Fibroblast of lung (primary cell): ENCODE measurements at regions not wholly inside any gene's neighbourhood (a gene's known extent, or its start where the extent isn't known, plus 50 kb on each side); places are given as distances from the start of the nearest gene placed in this dataset.
"Not testable (repeated sequence)": the region's sequence is repeated elsewhere in the genome, so short reads cannot be mapped to it uniquely, and the experiment has no call there.

ENCODE experiments used
- CTCF ChIP-seq, 2 donors: IDR thresholded peaks in 1 of 2; conservative IDR thresholded peaks in 1 of 2; 1 replicate in 1 of 2; 2 replicates in 1 of 2; pipeline ENCODE4 v1.5.1; 2011 to 2012; ENCODE audit warnings: low read length in 2 of 2, control low read depth in 1 of 2, inconsistent platforms in 1 of 2, low read depth in 1 of 2, mild to moderate bottlenecking in 1 of 2
- EZH2 ChIP-seq: IDR thresholded peaks from 2 replicates; pipeline ENCODE4 v1.5.1; 2012; ENCODE audit warnings: low read length, control low read depth, mild to moderate bottlenecking; ENCODE audit errors: missing control alignments

DNA sequence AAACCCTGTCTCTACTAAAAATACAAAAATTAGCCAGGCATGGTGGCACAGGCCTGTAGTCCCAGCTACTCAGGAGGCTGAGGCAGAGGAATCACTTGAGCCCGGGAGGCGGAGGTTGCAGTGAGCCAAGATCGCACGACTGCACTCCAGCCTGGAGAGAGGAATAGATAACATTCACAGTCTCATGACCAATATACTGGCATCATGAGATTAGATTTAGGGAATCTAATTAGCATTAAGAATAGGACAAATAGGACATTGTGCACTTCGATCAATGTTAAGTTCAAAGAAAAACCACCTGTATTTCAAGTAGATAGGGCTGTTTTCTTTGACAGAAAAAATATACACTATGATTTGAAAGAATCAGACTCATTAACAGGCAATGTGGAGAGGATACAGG is 118.0 kb upstream of the TBCA start:
- TF ChIP-seq CTCF (conservative IDR thresholded peaks at IDR 0.05 in 1 of 2, IDR thresholded peaks at IDR 0.05 in 1 of 2; ENCODE audit: low read depth in 1 of 2, low read length in 2 of 2); EZH2: not testable (repeated sequence)
